LNCAP (cell line): ENCODE measurements at regions not wholly inside any gene's neighbourhood (a gene's known extent, or its start where the extent isn't known, plus 50 kb on each side); places are given as distances from the start of the nearest gene placed in this dataset.

Source experiments
- CTCF ChIP-seq: fragments of 450-650 bp; IDR thresholded peaks from 2 replicates; pipeline ENCODE4 v1.5.1; 2017; ENCODE audit warnings: mild to moderate bottlenecking

GRCh38 chr3:24704496-24704895 is 209.8 kb upstream of the THRB start:
- no peak for TF ChIP-seq CTCF

GRCh38 chr3:24707936-24708335 is 213.3 kb upstream of the THRB start:
- no peak for TF ChIP-seq CTCF

- TF ChIP-seq CTCF: no peak
Measured at GRCh38 chr3:24709956-24710355, 215.3 kb upstream of the THRB start.

DNA sequence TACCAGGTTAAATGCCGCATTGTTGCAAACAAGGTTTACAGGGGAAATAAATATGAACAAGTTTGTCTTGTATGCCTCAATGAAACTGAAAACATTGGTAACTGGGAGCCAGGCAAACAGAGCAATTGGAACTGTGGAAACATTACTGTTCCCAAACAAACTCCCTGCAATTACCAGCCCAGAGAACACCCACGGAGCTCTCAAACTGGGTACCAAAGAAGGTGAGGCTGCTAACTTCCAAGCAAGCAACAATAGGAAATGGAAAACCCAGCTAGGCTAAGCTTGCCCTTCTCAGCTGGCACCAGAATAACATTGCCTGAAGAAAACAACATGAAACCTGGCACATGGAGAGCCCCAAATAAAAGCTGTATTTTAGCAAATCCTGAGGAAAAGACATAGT is 218.9 kb upstream of the THRB start:
- no peak for TF ChIP-seq CTCF

DNA sequence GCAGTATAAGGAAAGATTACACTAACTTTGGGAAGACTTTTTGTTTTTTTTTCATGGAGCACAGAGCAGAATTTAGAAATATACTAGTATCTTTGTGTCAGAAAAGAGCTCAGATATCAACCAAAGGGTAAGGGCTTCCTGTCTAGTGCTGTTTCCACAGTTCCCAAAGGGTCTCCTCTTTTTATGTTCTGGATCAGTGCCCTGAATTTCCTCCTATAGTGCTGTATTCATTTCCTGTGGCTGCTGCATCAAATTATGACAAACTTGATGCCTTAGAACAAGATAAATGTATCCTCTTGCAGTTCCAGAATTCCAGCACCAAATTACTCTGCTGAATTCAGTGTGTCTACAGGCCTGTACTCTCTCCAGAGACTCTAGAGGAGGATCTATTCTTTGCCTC is 219.8 kb upstream of the THRB start:
- no peak for TF ChIP-seq CTCF

DNA sequence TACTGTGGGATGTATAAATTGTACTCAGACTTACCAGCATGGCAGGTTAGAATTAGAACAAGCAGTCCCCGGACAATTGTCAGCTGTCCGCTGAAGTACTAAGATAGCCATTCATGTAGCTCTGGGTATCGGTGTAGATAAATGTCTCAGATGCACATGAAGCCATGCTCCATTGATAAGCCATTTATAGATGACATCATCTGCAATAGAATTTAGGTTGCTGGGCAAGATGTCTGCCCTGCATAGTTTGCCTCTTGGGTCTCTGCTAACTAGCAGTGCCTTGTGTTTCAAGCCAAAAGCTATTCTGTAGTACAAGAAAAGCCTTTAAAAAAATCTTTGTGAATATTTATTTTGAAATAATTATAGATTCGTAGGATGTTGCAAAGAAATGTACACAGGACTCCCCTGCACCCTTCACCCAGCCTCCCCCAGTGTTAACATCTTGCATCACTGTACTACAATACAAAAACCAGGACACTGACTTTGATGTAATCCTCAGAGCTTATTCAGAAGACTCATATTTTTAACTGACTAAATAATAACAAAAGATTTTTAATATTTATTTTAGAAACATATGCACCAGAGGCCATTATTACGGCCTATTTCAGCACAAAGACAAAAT is 220.6 kb upstream of the THRB start:
- no peak for TF ChIP-seq CTCF

DNA sequence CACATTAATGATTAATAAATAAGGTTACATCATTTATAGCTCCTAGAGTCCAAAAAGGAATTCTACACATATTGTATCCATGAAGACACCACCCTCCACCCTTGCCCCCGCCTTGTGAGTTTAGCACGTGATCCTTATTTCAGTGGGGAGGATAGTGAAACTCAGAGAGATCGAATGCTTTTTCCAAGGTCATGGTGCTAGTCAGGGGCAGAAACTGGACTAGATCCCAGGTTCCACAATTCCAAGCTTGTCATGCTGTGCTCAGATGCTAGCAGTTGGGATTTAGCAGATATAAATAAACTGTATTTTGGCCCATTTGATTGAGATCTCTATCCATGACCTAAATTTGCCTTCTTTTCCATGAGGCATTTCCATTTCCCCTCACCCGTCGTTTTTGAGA is 227.4 kb upstream of the THRB start:
- no peak for TF ChIP-seq CTCF
